ENCODE measurements at regions not wholly inside any gene's neighbourhood (a gene's known extent, or its start where the extent isn't known, plus 50 kb on each side); places are given as distances from the start of the nearest gene placed in this dataset.

GRCh38 chr10:130804778-130805634 lies 506.5 kb downstream of the TCERG1L start:
- no peak for DNase-seq

- DNase-seq, result no peak
Observed at GRCh38 chr10:130805635-130806030, 505.9 kb downstream of the TCERG1L start.

- no peak for DNase-seq
Observed at GRCh38 chr10:130806426-130806825, 505.1 kb downstream of the TCERG1L start.

GRCh38 chr10:130807096-130807495 lies 504.4 kb downstream of the TCERG1L start:
- no peak for DNase-seq

GRCh38 chr10:130807721-130808120 lies 503.8 kb downstream of the TCERG1L start:
- no peak for DNase-seq

- DNase-seq, result no peak
Observed at GRCh38 chr10:130808243-130808642, 503.3 kb downstream of the TCERG1L start.

GRCh38 chr10:130808686-130809085 lies 502.8 kb downstream of the TCERG1L start:
- DNase-seq, result no peak

- no peak for DNase-seq
Observed at GRCh38 chr10:130809181-130809580, 502.3 kb downstream of the TCERG1L start.

- no peak for DNase-seq
Observed at GRCh38 chr10:130809761-130810515, 501.6 kb downstream of the TCERG1L start.

GRCh38 chr10:130810856-130811255 lies 500.7 kb downstream of the TCERG1L start:
- DNase-seq, result no peak

GRCh38 chr10:130812381-130813148 lies 499.0 kb downstream of the TCERG1L start:
- DNase-seq, result no peak

GRCh38 chr10:130814610-130815009 lies 496.9 kb downstream of the TCERG1L start:
- DNase-seq, result no peak

- DNase-seq, result no peak
Observed at GRCh38 chr10:130816116-130816901, 495.2 kb downstream of the TCERG1L start.

GRCh38 chr10:130817046-130817624 lies 494.4 kb downstream of the TCERG1L start:
- no peak for DNase-seq

GRCh38 chr10:130817674-130818073 lies 493.8 kb downstream of the TCERG1L start:
- DNase-seq, result no peak

GRCh38 chr10:130820880-130821482 lies 490.5 kb downstream of the TCERG1L start:
- DNase-seq, result no peak

GRCh38 chr10:130824230-130825014 lies 487.1 kb downstream of the TCERG1L start:
- no peak for DNase-seq

- no peak for DNase-seq
Observed at GRCh38 chr10:130833596-130833995, 477.9 kb downstream of the TCERG1L start.

GRCh38 chr10:130834170-130834569 lies 477.4 kb downstream of the TCERG1L start:
- DNase-seq, result no peak

- DNase-seq, result no peak
Observed at GRCh38 chr10:130834573-130834972, 476.9 kb downstream of the TCERG1L start.

GRCh38 chr10:130835068-130835467 lies 476.5 kb downstream of the TCERG1L start:
- DNase-seq, result no peak

Measured in hindlimb muscle (tissue), 1 donor.